HG03280 (cell line): ENCODE measurements at regions not wholly inside any gene's neighbourhood (a gene's known extent, or its start where the extent isn't known, plus 50 kb on each side); places are given as distances from the start of the nearest gene placed in this dataset.

ENCODE experiments used
- ATAC-seq: cut with Tn5 transposase; IDR thresholded peaks from one replicate; pipeline ENCODE4 v1.9.1; 2021; ENCODE audit warnings: mild to moderate bottlenecking, moderate library complexity; ENCODE audit not compliant: unreplicated experiment

DNA sequence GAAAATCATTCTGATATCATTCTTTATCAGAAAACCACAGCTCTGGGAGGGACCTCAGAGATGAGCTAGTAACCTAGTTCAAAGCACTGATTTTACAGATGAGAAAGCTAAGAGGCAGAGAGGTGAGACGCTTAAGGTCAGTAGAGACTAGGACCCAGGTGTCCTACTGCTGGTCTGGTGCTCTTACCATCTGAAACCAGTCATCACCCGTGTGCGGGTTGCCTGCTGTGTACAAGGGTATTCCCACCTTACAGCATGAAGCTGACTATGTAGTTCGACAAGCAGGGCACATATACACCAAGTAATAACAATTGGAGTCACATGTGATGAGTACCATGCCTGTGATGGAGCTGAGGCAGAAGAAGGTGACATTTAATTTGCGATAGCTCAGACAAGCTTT lies 133.7 kb downstream of the ADAMTS15 start:
- ATAC-seq = no peak

DNA sequence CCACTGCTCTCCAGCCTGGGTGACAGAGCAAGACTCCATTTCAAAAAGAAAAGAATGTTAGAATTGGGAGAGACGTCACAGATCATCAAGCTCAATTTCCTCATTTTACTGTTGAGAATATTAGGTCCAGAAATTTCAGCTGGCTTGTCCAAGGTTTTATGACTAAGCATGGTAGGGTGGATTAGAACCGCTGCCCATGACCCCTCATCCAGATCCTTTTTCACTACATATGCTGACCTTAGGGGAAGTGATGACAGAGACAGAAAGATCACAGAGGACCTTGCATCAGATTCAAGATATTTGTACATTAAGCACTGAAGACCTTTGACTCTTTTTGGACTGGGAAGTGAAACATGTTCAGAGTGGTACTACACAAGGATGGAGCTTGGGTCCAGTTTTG lies 134.5 kb downstream of the ADAMTS15 start:
- ATAC-seq = no peak

DNA sequence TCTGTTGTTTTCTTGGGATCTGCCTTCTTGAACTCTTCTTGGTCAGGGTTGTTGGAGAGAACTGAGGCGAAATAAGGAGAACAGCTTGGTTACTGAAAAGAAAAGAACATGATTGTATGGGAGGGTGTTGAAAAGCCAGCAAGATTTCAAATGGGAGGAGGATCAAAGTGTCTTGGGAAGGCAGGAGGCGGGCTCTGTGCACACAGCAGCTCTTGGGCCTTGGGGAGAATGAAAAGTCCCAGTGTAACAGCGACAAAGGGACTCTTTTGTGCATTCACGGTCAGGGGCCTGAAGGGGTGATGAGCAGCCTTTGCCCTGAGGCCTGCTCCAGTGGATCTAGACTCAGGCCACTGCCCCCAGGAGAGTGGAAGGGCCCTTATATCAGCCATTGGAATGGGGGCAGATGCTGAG lies 135.4 kb downstream of the ADAMTS15 start:
- no peak for ATAC-seq

DNA sequence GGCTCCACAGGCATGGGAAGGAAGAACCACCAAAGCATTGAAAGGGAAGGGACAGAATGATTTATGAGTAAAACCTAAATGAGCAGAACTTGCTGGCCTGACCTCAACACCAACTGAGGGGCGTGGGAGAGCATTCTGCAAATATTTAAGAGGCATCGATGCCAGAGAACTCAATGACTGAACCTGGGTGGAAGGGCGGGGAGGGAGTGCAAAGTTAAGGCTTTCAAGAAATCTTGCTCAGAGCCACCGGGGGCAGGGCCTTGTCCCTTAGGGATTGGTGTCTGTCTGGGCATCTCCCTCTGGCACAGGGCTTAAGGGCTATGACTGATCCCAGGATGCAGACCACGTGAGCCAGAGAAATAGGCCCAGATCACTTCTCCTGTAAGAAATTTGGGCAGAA lies 137.1 kb downstream of the ADAMTS15 start:
- no peak for ATAC-seq

DNA sequence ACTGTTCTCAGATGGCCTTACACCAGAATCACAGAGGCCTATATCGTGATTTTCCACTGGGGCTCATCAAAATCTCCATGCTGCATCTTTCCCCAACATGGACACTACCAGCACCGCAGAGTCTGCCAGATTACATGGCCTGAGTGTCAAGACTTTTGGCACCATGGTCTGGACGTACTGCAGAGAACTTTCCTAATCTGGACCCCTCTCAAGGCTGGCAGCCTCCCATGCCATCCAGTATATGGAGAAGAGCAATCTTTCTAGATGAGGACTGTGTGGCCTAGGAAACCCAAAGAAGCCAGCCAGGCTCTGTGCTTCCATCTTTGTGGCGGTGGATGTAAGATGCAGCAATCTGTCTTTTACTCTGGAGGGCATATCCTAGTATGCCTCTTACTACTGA lies 139.2 kb downstream of the ADAMTS15 start:
- no peak for ATAC-seq

DNA sequence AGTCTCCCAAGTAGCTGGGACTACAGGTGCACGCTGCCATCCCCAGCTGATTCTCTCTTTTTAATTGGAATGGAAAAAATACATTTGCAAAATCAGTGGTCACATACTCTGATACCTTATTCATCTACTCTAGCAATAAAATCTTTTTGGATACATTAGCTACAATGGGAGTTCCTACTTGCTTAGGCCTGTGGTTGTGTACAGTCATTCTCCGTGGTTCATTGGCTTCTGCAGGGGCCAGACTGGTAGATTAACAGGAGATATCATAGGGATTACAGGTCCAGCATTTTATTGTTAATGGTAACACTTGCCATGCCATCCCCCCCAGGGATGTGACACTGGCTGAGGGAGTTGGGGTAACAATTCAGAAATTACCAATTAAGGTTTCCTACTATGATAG lies 140.0 kb downstream of the ADAMTS15 start:
- ATAC-seq = no peak

DNA sequence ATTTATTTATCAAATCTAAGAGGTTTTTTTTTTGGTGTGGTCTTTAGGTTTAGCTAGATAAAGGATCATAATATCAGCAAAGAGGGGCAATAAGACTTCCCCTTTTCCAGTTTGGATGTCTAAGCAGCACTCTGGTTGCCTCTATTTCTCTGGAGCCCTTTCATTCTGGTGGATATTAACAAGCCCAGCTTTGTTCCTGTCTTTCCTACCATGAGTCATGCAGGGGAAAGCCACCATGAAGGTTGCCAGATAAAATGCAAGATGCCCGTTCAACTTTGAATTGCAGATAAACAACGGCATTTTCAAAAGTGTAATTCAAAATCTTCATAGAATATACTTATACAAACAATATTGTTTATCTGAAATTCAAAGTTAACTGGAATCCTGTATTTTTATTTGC lies 143.6 kb downstream of the ADAMTS15 start:
- no peak for ATAC-seq

DNA sequence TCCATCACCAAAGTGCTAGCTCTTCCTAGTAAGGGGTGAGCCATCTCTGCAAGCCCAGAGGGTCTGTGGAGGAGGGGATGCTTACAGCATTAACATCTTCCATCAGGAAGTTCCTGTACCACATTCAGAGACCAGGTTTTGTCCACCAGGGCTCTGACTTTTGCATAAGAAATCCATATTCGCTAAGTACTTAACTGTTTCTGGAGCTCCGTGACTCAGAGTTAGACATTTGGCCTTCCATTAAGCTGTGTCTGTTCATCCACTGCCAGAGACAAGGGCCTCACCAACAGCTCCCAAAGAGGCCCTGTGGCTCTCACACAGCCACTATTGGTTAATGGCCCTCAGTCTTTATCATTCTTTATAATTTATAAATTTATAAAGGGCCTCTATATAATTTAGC lies 144.6 kb downstream of the ADAMTS15 start:
- no peak for ATAC-seq

DNA sequence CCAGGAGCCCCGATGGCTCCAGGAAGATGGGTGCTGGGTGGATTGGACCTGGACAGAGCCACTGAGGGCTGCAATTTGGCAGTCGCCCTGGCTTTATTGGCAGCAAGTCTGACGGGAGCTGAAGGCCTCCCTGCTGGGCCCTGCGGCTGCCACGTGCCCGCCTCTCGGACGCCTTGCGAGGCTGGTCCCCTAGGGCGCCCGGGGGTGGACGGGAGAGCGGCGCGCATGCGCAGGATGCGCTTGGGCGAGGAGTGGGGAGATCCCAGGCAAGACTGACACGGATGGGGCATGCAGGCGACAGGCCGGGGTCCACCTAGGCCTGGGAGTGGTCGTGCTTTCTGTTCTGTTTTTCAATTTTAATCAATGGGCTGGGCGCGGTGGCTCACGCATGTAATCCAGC lies 150.0 kb downstream of the ADAMTS15 start:
- ATAC-seq = no peak

DNA sequence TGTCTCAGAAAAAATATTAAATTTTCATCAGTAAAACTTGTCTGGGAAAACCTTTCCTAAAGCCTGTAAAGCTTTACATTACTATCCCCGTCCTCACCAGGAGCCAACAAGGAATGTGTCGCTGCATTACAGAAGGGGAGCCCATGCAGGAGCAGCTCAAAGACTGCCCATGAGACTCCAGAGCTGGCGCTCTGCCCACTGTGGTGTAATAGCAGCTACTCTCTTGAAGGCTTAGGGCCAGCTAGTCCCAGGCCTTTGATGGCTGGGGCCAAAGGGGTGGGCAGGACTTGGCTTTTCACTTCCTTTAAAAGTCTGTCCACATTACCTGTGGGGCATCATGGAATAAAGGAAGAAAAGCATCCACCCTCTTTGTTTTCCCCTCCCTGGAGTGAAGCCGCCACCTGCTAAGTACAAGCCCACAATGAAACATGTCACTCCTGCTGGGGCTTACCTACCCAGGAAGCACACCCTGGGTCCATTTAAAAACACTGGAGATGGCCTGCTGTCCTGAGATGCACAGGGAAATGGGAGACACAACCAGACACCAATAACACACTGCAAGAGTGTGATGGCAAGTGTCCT lies 150.7 kb downstream of the ADAMTS15 start:
- ATAC-seq = no peak

DNA sequence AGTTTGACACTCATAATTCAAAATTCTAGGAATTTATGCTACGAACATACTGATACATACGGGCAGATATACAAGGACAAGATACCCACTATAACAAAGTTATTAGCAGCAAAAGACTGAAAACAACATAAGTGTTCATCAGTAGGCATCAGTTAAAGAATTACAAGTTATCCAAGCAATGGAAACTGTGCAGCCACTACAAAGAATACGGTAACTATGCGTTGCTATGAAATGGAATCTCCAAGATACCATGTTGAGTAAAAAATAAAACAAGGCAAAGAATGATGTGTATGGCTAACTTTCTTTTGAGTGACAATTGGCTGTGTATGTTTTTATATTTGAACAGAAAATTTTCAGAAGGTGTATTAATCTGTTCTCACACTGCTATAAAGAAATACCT lies 151.7 kb downstream of the ADAMTS15 start:
- ATAC-seq = no peak

DNA sequence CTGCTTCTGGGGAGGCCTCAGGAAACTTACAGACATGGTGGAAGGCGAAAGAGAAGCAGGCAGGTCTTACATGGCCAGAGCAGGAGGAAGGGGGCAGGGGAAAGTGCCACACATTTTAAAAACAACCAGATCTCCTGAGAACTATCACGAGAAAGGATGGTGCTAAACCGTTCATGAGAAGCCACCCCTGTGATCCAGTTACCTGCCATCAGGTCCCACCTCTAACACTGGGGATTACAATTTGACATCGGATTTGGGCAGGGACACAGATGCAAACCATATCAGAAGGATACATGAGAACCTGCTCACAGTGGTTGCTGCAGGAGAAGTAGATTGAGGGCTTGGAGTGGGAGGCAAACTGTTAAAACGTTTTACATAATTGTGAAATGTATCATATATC lies 152.2 kb downstream of the ADAMTS15 start:
- no peak for ATAC-seq

DNA sequence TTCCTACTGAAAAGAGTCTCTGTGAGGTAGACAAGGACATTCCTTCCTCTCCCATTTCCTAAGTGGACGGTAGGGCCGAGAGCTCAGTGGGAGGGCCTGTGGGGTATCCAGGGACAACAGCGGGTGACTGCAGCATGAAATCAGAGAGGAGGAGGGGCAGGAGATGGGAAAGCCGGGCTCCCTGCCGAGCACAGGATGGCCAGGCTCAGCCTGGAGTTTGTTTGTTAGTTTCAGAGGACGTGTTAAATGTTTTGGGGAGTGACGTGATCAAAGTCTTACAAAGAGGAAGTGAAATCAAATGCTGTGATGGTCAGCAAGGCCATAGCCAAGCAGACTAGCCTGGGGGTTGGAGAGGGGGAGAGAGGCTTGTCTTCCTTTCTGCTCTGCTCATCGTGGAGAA lies 152.7 kb downstream of the ADAMTS15 start:
- ATAC-seq = no peak

DNA sequence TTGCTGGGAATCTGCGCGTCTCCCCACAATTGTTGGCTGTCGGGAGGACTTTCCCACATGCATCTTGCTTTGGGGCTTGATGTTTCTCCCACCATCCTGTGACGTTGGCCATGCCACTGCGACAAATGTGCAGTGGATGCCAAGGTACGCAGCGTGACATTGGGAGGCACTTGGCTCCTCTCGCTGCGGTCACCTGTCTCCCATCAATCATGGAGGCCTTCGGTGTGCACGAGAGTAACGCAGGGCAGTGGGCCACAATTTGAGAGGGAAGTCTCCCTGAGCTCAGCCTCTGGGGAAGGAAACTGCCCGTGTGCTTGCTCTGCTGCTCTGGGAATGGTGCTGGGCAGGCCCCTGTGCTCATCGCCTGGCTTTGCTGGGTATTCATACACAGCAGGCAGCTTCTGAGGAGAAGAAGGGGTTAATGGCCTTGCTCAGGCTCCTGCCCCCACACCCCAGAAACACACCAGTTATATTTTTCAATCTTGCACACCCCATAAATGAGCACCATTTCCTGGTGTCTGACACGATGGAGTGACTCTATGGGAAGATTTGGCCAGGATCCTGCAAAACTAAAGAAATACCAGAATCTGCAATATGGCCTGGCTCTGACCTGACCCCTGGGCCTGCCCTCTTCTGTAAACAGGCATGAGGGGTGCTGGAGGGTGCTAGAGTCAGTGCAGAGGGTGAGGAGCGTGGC lies 153.5 kb downstream of the ADAMTS15 start:
- no peak for ATAC-seq

DNA sequence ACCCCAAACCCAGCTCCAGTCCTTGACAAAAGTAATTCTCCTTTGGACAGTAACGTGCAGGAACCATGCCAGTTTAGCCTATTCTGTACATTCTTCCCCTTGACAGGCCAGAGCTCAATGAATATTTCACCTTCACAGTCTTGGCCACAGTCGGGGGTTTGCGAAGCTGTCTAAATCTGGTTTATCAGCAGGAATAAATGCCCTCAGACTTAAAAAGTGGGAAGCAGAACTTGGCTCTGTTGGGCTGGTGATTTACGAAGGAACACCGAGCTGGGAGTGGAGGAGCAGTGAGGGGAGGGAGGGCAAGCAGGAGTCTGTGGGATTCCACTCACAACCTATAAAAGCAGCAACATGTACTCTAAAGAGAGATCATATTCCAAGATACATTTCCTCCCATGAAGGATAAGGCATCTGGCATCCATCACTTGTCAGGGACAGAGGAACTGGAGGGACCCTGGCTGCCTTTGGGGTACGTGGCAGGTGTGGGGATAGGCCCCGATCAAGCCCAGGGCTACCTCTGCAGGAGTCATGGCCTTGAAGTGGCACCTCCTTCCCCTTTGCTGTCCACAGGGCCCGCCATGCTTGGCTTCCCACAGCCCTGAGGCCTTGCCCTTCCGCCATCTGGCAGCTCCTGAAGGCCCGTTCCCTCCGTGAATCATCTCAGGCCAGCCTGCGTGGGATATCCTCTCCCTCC lies 154.3 kb downstream of the ADAMTS15 start:
- no peak for ATAC-seq

DNA sequence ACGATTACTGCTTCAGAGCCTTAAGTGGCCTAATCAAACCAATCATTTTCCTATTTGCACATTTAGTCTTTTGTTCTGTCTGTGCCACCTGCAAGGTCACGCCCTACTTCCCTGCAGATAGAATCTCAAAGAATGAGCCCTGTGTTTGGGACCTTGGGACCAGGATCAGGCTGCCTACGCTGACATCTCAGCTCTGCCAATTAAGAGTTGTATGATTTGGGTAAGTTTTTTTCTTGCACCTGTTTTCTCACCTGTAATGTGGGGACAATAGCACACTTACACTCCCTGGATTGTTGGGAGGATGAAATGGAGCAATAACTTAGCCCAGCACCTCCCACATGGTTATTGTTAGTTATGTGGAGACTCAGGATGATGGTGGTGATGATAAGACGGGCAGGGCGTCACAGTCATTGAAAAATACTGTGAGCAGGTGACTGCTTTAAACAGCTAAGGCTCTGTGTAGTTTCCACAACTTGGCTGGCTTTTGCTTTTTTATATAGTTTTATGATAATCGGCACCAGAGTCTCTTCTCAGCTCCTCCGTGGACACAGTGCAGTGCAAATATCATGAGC lies 155.0 kb downstream of the ADAMTS15 start:
- ATAC-seq = no peak

DNA sequence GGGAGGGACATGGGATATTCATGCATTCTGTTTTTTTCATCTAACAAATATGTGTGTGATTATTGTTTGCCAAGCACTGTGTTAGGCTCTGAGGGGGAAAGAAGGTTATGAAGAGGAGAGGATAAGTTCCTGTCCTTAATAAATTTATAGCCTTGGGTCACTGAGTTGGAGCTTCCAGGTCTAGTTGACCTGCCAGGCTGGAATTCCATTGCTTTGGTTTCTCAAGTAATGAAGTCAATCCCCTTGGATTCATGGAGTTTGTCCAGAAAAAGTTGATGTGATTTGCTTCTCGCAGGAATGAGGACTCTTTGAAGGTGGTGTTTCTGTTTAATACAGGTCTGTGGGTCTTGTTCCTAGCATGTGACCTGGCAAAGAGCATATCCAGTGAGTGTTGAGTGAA lies 156.2 kb downstream of the ADAMTS15 start:
- ATAC-seq = no peak

DNA sequence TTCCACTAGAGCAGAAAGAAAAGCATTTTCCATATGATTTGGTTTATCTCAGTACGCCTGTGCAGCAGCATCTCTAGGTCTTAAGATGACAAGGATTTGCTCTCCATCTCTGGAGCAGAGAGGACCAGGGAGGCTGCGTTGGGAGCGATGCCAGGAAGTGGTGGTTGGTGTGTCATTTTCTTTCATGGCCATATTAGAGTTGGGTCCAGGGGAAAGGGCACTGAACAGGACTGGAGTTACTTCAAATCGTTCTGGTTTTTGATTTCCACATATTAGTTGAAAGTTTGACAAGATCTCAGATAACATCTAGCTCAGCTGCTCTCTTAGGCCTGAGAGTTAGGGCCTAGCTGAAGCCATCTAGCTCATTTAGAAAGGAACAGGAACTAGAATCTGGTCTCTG lies 157.7 kb downstream of the ADAMTS15 start:
- ATAC-seq = no peak

DNA sequence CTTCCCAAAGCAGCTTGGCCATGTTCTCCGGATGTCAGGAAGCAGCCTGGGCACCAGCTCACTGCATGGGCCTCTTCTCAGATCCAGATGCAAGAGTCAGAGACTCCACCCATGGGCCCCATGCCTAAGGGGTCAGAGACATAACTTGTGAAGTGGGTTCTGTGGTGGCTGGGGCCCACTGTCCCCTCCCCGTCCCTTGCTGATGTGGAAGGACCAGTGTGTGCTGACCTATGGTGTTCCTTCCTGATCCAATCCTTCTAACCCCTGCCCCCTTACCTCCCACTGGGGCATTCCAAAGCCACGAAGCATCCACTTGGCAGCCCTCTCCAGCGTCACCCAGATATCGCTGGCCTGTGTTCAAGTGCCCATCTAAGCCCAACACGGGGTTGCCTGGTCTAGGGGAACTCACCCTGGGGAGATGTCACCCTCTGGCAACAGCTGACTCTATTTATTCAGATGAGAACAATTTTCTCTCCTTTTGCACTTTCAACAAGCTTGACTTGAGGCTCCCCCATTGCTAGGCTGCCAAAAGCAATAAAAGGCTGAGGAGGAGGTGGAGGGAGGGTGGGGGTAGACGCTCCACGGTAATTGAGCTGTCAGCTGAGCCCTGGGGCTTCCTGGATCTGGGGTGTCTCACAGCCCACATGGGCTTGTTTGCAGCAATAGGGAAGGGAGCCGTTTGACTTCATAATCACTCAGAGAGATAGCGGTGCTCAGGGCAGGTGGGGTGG lies 158.5 kb downstream of the ADAMTS15 start:
- ATAC-seq = no peak

DNA sequence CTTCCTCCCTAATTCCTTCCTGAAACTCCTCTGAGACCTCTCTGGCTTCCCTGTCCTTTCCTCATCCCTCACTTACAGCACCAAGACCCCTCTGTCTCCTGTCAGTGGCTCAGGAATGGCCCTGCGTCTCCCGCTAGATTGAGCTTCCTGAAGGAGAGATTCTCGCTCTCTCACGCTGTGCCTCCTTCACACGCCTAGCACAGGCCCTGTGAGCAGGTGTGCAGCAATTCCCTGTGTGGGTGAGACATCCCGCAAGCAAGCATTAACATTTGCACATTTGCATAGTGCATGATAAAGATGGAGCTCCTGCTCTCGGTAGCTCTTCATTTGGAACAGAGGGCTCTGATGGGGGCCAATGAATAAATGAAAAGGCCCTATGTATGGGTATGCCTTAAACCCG lies 159.8 kb downstream of the ADAMTS15 start:
- ATAC-seq = no peak
